OCI-LY3 (cell line): ENCODE measurements at regions not wholly inside any gene's neighbourhood (a gene's known extent, or its start where the extent isn't known, plus 50 kb on each side); places are given as distances from the start of the nearest gene placed in this dataset.
"Not testable (repeated sequence)": the region's sequence is repeated elsewhere in the genome, so short reads cannot be mapped to it uniquely, and the experiment has no call there.

ENCODE experiments used
- EZH2phosphoT487 ChIP-seq: fragments of 200-600 bp; shearing (Covaris generic); IDR thresholded peaks from 2 replicates; pipeline ENCODE4 v1.6.1; 2018; ENCODE audit warnings: antibody characterized with exemption, mixed run types, low read depth
- TF ChIP-seq, protein P1 (sequence below): fragments of 200-600, 300-600 bp; sonication (generic); IDR thresholded peaks from 2 replicates; pipeline ENCODE4 v1.5.1; 2014; ENCODE audit warnings: antibody characterized with exemption, low read length, low read depth

DNA sequence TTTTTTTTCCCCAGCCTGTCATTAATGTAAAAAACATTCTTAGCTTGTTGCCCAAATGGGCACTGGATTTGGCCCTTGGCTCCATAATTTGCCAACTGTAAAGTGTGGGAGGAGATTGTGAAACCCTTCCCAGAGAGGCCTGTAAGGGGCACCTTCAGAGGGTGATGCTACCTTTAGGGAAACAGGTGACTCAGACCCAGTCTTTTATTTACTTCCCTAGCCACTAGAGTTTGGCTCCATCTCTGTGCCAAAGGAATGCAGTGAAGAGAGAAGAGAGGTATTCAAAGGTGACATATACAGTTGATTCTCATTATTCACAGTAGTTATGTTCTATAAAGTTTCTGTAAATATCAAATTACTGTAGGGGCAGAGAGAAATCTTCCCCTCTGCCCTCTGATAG, 189.6 kb downstream of the SPATA31A1 start:
- TF ChIP-seq, protein P1, sequence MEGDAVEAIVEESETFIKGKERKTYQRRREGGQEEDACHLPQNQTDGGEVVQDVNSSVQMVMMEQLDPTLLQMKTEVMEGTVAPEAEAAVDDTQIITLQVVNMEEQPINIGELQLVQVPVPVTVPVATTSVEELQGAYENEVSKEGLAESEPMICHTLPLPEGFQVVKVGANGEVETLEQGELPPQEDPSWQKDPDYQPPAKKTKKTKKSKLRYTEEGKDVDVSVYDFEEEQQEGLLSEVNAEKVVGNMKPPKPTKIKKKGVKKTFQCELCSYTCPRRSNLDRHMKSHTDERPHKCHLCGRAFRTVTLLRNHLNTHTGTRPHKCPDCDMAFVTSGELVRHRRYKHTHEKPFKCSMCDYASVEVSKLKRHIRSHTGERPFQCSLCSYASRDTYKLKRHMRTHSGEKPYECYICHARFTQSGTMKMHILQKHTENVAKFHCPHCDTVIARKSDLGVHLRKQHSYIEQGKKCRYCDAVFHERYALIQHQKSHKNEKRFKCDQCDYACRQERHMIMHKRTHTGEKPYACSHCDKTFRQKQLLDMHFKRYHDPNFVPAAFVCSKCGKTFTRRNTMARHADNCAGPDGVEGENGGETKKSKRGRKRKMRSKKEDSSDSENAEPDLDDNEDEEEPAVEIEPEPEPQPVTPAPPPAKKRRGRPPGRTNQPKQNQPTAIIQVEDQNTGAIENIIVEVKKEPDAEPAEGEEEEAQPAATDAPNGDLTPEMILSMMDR = not testable (repeated sequence)
- not testable (repeated sequence) for TF ChIP-seq EZH2phosphoT487
